Peyer's patch (tissue), 4 donors: ENCODE measurements at regions not wholly inside any gene's neighbourhood (a gene's known extent, or its start where the extent isn't known, plus 50 kb on each side); places are given as distances from the start of the nearest gene placed in this dataset.

Experiments
- DNase-seq, 3 donors: peaks; one replicate each; pipeline ENCODE4 v3.0.0-alpha.2; 2017 to 2019
- H3K27ac ChIP-seq, 4 donors: fragments of 200-600 bp; sonication (generic); one replicate each; pipeline ENCODE4 v1.5.1; 2016 to 2019
- H3K27me3 ChIP-seq, 2 donors: fragments of 200-600 bp; sonication (generic); one replicate each; pipeline ENCODE4 v1.5.1; 2019
- H3K36me3 ChIP-seq, 3 donors: fragments of 200-600 bp; sonication (generic); one replicate each; pipeline ENCODE4 v1.5.1; 2016 to 2019
- H3K4me1 ChIP-seq, 4 donors: fragments of 200-600 bp; sonication (generic); one replicate each; pipeline ENCODE4 v1.5.1; 2016 to 2019
- H3K4me3 ChIP-seq, 4 donors: fragments of 200-600 bp; sonication (generic); 1 replicate in 3 of 4; 2 replicates in 1 of 4; pipeline ENCODE4 v1.5.1; 2016 to 2019; ENCODE audit warnings: mild to moderate bottlenecking in 1 of 4
- H3K9me3 ChIP-seq, 4 donors: fragments of 200-600 bp; sonication (generic); one replicate each; pipeline ENCODE4 v1.5.1; 2016 to 2019; ENCODE audit warnings: mild to moderate bottlenecking in 1 of 4
- POLR2A ChIP-seq, 2 donors: fragments of 450-650 bp; IDR thresholded peaks; one replicate each; pipeline ENCODE4 v1.5.1; 2017; ENCODE audit warnings: antibody characterized with exemption in 2 of 2, mild to moderate bottlenecking in 2 of 2, moderate library complexity in 2 of 2
- TF ChIP-seq, protein P1 (sequence below), 6 experiments: fragments of 450-650 bp in 4 of 6; fragments of 200-600 bp in 2 of 6; sonication (generic) in 1 of 6; IDR thresholded peaks; one replicate each; pipeline ENCODE4 v1.5.1; 2017 to 2019; ENCODE audit warnings: antibody characterized with exemption in 6 of 6, mild to moderate bottlenecking in 3 of 6, moderate library complexity in 1 of 6

DNA sequence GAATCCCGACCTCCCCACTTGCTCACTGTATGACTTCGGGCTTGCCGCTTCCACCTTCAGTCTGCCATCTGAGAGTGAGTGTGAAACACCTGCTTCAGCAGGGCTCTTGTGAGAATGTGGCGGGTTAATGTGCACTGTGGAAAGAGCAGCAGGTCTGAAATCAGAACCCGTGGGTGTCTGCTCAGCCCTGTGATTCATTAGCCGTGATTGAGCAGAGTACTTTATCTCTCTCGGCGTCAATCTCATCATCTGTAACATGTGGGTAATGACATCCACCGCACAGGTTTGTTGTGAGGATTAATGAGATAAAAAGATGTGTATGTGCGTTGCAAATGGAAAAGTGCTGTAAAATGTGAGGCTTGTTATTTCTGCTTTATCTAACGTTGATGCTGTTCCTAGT lies 128.6 kb downstream of the LRATD1 start:
- TF ChIP-seq, protein P1, sequence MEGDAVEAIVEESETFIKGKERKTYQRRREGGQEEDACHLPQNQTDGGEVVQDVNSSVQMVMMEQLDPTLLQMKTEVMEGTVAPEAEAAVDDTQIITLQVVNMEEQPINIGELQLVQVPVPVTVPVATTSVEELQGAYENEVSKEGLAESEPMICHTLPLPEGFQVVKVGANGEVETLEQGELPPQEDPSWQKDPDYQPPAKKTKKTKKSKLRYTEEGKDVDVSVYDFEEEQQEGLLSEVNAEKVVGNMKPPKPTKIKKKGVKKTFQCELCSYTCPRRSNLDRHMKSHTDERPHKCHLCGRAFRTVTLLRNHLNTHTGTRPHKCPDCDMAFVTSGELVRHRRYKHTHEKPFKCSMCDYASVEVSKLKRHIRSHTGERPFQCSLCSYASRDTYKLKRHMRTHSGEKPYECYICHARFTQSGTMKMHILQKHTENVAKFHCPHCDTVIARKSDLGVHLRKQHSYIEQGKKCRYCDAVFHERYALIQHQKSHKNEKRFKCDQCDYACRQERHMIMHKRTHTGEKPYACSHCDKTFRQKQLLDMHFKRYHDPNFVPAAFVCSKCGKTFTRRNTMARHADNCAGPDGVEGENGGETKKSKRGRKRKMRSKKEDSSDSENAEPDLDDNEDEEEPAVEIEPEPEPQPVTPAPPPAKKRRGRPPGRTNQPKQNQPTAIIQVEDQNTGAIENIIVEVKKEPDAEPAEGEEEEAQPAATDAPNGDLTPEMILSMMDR (IDR thresholded peaks at IDR 0.05): no peak
- no peak for TF ChIP-seq POLR2A (IDR thresholded peaks at IDR 0.05)
- no peak for DNase-seq
- no peaks in the 10 kb centered on the region for H3K36me3 ChIP-seq

DNA sequence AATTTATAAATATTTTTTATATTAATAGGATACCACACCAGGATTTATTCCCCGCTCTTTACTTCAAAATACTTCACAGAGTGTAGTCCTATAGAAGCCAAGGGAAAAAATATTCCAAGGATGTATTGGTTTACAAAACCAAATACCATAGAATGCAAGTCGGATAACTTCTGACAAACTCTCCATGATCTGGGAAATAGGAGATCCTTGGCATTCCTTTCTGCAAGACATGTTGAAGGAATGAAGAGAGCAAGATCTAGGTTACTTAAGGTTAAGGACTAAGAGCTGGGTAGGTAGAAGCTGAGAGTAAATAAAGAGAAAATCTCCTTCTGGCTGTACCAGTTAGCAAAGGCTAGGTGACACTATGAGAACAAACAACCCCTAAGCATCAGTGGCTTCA lies 141.2 kb downstream of the LRATD1 start:
- Histone ChIP-seq H3K4me1 (no peaks in the 10 kb centered on the region), H3K9me3 (no peaks in the 10 kb centered on the region), H3K4me3 (no peak overlapping the region), H3K27ac (no peak overlapping the region), H3K27me3 (no peaks in the 10 kb centered on the region), H3K36me3 (no peaks in the 10 kb centered on the region)
- DNase-seq: no peak
- TF ChIP-seq, protein P1 (IDR thresholded peaks at IDR 0.05): no peak
- no peak for TF ChIP-seq POLR2A (IDR thresholded peaks at IDR 0.05)

More for the DNA sequence above, 128.6 kb downstream of the LRATD1 start:
- Histone ChIP-seq H3K27ac (no peak overlapping the region), H3K9me3 (no peaks in the 10 kb centered on the region), H3K4me3 (no peak overlapping the region), H3K27me3 (no peaks in the 10 kb centered on the region), H3K4me1 (no peaks in the 10 kb centered on the region)

DNA sequence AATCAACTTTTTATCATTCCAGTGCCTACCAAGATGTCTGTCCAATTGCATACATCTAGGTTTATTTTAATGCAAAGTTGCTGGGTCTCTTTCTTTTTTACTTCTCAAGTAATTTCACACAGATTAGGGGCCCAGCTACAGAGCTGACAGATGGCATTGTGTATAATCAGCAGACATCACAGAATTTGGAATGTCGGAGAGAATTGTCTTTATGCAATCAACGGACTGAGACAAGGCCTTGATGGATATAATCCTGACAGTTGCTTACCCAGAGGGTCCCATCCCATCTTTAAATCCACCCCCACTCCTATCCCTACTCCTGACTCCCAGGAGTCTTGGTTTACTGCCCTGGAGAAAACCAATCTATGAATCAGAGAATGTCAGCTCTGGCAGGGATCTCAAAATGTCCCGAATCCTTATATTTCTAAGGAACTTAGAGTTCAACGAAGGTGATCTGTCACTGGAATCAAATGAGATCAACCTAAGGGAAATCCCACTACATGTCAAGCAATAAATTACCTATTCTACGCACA lies 142.0 kb downstream of the LRATD1 start:
- H3K36me3 ChIP-seq: no peaks in the 10 kb centered on the region
- no peaks in the 10 kb centered on the region for H3K27me3 ChIP-seq
- TF ChIP-seq, protein P1 (IDR thresholded peaks at IDR 0.05): no peak
- DNase-seq: no peak
- no peak overlapping the region for H3K27ac ChIP-seq
- H3K4me3 ChIP-seq: no peak overlapping the region
- H3K4me1 ChIP-seq: no peaks in the 10 kb centered on the region
- H3K9me3 ChIP-seq: no peaks in the 10 kb centered on the region

DNA sequence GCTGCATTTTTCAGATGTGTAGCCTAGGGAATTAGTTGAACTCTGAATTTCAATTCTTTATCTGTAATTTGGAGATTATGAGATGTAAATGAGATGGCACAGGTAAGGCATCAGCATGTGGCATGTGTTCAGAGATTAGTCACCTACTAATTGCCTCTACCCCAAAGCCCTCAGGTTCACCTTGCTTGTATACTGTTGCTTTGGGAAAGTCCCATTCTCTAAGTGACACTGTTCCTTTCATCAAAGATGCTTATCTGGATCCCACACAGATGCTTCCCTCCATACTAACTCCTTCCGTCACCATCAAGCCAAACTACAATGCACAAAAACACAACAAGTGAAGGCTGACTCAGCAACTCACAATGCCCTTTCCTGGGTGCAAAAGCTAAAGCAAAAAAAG lies 143.7 kb downstream of the LRATD1 start:
- Histone ChIP-seq H3K27ac (no peak overlapping the region), H3K27me3 (no peaks in the 10 kb centered on the region), H3K4me3 (no peak overlapping the region), H3K4me1 (no peaks in the 10 kb centered on the region), H3K9me3 (no peaks in the 10 kb centered on the region), H3K36me3 (no peaks in the 10 kb centered on the region)
- TF ChIP-seq POLR2A (IDR thresholded peaks at IDR 0.05): no peak
- TF ChIP-seq, protein P1 (IDR thresholded peaks at IDR 0.05): no peak
- no peak for DNase-seq

DNA sequence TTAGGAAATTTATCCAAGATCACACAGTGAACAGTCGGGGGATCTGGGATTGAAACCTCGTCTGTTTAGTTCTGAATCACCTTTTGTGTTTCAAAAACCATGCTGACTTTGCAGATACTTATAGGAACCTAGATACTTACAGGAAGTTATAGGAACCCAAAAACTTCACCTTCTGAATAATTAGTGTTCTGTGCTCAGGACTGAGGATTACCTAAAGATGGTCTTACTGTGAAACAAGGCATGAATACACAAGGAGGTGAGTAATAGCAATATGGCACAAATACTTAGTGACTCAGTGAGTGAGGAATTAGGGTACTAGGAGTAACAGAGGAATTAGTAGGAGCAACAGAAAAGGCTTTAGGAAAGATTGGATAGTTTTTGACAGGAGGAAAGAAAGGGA lies 145.5 kb downstream of the LRATD1 start:
- TF ChIP-seq POLR2A (IDR thresholded peaks at IDR 0.05): no peak
- TF ChIP-seq, protein P1 (IDR thresholded peaks at IDR 0.05): no peak
- H3K4me3 ChIP-seq: no peak overlapping the region
- no peaks in the 10 kb centered on the region for H3K9me3 ChIP-seq
- H3K36me3 ChIP-seq: no peaks in the 10 kb centered on the region
- no peaks in the 10 kb centered on the region for H3K4me1 ChIP-seq
- no peaks in the 10 kb centered on the region for H3K27me3 ChIP-seq
- DNase-seq: no peak
- no peak overlapping the region for H3K27ac ChIP-seq

DNA sequence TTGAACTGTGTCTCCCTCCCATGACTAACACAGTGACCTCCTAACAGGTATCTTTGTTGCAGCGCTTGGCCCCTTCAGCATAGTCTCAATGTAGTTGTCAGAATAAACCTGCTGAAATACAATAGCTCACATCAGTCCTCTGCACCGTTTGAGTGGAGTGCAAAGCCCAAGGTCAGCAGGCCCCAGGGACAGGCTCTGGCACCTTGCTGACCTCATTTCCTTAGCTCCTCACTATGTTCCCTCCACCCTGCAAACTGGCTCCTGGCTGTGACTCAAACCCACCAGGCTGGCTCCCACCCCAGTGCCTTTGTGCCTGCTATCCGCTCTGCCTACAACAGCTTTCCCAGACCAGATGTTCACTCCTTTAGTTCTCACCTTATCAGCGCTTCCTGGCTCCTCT lies 146.7 kb downstream of the LRATD1 start:
- no peak for TF ChIP-seq POLR2A (IDR thresholded peaks at IDR 0.05)
- TF ChIP-seq, protein P1 (IDR thresholded peaks at IDR 0.05): no peak
- Histone ChIP-seq H3K27me3 (no peaks in the 10 kb centered on the region), H3K36me3 (no peaks in the 10 kb centered on the region), H3K4me3 (no peak overlapping the region), H3K27ac (no peak overlapping the region), H3K9me3 (no peaks in the 10 kb centered on the region), H3K4me1 (no peaks in the 10 kb centered on the region)
- no peak for DNase-seq
